Activated CD4-positive, alpha-beta T cell treated with anti-CD3 and anti-CD28 coated beads, Interleukin-2, amount 50 U/mL, for 1 hour (primary cell): ENCODE measurements at regions not wholly inside any gene's neighbourhood (a gene's known extent, or its start where the extent isn't known, plus 50 kb on each side); places are given as distances from the start of the nearest gene placed in this dataset.
"Not testable (repeated sequence)": the region's sequence is repeated elsewhere in the genome, so short reads cannot be mapped to it uniquely, and the experiment has no call there.

Experiments used
- DNase-seq: peaks from one replicate; pipeline ENCODE4 v3.0.0-alpha.2; 2020

DNA sequence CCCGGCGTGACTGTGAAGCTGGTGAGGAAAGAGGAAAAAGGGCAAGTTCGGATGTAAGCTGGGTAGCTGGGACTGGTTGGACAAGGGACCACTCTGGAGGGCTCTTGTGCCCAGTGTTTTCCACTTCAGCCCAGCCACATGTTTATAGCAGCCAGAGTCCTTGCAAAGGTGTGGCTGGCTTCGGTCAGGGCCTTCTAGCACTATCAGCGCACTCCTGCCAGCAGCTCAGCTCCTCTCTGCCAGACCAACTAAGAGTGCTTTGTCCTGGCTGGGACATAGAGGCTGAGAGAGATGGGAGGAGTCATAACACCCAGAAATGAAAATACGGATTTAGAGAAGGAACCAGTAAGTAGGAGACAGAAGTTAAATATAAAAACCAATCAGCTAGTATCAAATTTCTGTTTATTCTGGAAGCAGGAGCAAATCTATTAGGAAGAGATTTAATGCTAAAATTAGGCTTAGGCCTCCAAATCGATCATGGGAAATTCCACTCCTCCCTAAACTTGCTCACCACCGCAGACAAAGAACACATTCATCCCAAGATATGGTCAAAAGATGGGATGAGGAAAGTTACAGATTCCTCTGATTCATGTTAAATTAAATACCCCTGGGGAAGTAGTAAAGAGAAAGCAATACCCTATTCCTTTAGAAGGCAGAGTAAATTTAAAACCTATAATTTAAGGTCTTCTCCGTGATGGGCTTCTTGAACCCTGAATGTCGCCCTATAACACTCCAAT, 135.0 kb downstream of the RALA start:
- DNase-seq, result no peak

GRCh38 chr7:39761449-39761848, 138.1 kb downstream of the RALA start:
- no peak for DNase-seq

DNA sequence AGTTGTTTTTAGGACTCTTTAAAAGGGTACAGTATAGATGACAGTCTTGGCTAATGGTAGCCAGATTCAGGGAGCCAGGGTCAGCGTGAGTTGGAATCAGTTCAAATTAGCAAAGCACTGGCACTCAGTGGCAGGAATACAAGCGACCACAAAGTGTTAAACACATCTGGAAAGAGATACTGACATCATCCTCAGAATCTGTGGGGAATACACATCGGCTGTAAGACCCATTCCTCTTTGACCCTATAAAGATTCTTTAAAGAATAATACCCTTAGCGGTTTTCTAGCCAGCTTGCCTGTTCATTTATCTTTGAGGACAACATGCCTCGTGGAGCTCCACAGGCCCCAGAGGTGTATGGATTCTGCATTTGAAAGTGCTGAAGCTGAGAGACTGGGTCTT, 139.1 kb downstream of the RALA start:
- not testable (repeated sequence) for DNase-seq

- DNase-seq, result not testable (repeated sequence)
Observed at GRCh38 chr7:39762881-39763280, 139.5 kb downstream of the RALA start.

- DNase-seq, result not testable (repeated sequence)
Observed at GRCh38 chr7:39765833-39766232, 142.5 kb downstream of the RALA start.

DNA sequence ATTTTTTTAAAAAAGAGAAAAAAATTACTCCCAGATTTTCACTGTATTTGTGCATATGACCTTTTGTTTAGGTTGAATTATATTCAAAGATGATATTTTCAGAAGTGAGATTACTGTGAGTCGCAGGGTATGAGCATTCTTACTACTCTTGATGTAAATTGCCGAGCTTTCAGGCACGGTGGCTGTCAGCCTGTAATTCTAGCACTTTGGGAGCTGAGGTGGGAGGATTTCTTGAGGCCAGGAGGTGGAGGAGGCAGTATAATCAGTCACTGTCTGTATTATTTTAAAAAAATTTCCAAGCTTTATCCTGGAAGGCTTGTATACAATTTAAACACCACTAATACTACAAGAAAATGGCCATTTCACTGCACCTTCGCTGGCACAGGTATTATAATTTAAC, 145.1 kb downstream of the RALA start:
- DNase-seq, result not testable (repeated sequence)

GRCh38 chr7:39774341-39774851, 151.0 kb downstream of the RALA start:
- not testable (repeated sequence) for DNase-seq

DNA sequence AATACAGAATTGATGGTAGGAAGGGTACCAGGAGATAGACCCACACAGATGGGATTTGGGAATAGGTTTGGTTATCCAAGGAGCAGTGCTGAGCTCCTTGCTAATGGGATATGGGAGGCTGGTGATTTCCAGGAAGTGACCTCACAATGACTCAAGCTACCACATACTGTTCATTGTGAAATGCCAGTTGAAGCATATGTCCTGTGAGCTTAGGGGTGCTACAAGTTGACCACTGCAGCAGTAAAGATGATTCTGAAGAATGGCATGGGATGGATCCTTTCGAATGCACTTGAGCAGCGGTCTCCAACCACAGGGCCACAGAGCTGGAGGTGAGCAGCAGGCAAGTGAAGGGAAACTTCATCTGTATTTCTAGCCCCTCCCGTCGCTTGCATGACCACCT, 158.2 kb downstream of the RALA start:
- not testable (repeated sequence) for DNase-seq

DNA sequence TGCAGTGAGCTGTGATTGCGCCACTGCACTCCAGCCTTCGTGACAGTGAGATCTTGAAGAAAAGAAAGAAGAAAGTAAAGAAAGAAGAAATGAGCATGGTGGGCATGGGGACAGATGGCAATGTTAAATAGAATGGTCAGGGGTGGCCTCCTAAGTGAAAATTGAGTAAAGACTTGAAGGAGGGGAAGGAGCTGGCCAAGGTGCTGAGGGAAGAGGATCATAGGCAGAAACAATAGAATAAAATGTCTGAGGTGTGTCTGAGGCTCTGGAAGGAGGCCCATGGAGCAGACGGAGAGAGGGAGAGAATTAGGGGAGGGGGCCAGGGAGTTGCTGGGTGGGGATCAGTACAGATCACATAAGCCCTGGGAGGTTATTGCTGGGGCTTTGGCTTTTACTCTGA, 163.1 kb downstream of the RALA start:
- not testable (repeated sequence) for DNase-seq

DNA sequence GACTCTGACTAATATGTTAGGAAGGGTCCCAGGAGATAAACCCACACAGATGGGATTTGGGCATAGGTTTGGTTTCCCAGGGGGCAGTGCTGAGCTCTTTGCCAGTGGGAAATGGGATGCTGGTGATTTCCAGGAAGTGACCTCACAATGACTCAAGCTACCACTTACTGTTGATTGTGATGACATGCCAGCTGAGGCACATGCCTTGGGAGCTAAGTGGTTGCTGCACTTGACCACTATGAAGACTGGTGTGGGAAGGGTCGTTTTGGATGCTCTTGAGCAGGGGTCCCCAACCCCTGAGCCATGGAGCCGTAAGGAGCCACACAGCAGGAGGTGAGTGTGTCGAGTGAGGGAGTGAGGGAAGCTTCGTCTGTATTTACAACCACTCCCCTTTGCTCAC, 159.0 kb upstream of the CDK13 start:
- DNase-seq, result not testable (repeated sequence)

DNA sequence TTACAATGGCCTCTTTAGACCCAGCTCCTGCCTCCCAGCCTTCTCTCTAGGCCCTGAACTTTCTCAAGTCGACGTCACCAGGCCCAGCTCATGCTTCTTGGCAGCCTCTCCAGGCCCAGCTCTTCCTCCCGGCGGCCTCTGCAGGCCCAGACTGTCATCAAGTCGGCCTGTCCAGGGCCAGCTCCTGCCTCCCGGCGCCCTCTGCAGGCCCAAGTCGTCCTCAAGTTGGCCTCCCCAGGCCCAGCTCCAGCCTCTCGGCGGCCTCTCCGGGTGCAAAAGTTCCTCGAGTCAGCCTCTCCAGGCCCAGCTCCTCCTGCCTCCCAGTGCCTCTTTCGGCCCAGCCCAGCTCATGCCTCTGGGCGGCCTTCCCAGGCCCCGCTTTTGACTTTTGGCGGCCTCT, 158.1 kb upstream of the CDK13 start:
- DNase-seq, result not testable (repeated sequence)

DNA sequence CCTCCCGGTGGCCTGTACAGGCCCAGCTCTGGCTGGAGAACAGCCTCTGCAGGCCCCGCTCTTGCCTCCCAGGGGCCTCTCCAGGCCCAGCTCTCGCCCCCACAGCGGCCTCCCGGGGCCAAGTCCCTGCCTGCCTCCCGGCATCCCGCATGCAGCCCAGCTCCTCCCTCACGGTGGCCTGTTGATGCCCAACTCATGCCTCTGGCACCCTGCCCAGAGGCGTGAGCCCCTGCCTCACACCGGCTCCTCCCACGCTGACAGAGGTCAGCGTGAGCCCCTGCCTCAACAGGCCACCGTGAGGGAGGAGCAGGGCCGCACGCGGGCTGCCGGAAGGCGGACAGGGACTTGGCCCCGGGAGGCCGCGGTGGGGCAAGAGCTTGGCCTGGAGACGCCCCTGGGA, 157.0 kb upstream of the CDK13 start:
- DNase-seq, result not testable (repeated sequence)

- not testable (repeated sequence) for DNase-seq
Observed at GRCh38 chr7:39793851-39794250, 156.2 kb upstream of the CDK13 start.

- not testable (repeated sequence) for DNase-seq
Observed at GRCh38 chr7:39796947-39797346, 153.1 kb upstream of the CDK13 start.

- DNase-seq, result not testable (repeated sequence)
Observed at GRCh38 chr7:39798077-39798476, 152.0 kb upstream of the CDK13 start.

GRCh38 chr7:39808796-39809481, 141.1 kb upstream of the CDK13 start:
- DNase-seq, result no peak

DNA sequence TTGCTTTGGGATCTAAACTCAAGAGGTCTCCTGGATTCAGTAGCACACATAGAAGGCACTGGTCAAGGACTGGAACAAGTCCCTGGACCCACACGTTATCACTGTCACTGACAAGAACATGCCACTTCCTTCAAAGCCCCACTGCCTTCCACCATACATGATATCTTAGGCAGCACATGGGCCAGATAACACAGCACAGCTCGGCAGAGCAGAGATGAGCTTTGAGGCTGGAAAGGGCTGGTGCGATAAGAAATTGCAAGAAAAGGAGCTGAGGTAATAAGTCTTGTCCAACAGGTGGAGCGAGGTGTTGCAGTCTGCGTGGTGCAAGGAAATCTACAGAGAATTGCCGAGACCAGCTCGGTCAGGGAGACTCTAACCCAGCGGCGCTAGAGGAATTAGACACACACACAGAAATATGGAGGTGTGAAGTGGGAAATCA, 139.8 kb upstream of the CDK13 start:
- no peak for DNase-seq

GRCh38 chr7:39810710-39811109, 139.3 kb upstream of the CDK13 start:
- no peak for DNase-seq

DNA sequence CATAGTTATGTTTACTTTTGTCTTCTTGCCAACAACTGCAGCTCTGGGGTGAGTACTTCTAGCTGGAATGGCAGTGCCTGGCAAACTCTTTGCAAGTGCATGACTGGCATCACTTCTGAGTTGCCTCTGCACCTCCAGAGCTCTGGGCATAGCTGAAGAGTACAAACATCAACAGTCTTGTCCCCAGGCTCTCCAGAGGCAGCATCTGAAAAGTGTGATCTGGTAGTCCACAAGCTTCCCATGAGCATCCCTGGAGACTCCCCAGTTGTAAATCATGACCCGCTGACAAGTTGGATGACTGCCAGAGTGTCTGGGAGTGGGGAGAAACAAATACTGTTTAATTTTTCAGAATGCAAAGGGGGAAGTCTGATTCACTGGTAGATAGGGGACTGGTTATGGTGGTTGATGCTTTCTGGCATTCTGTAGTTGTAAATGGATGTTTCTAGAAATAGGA, 138.9 kb upstream of the CDK13 start:
- no peak for DNase-seq

DNA sequence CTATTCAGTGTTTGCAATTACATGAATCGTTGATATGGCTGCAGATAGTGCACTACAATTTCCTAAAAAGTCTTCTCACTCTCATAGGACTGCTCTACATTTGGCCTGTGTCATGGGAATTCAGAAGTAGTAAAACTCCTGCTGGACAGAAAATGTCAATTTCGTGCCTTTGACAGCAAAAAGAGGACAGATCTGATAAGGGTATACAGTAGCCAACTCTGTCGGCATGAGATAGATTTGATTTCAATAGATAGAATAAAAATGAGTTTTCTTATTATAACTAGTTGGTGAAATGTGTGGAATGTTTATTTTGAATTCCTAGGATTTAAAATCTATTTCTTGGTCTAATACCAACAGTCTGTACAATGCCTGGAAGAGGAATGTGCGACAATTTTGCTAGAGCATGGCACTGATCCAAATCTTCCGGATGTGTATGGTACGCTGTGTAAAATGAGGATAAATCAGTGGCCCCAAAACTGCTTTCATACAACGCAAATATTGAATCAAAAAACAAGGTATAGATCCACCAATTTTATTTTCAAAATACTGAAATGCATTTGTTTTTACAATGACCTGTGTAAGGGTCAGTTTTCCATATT, 133.5 kb upstream of the CDK13 start:
- no peak for DNase-seq

GRCh38 chr7:39819514-39819913, 130.5 kb upstream of the CDK13 start:
- DNase-seq, result no peak

DNA sequence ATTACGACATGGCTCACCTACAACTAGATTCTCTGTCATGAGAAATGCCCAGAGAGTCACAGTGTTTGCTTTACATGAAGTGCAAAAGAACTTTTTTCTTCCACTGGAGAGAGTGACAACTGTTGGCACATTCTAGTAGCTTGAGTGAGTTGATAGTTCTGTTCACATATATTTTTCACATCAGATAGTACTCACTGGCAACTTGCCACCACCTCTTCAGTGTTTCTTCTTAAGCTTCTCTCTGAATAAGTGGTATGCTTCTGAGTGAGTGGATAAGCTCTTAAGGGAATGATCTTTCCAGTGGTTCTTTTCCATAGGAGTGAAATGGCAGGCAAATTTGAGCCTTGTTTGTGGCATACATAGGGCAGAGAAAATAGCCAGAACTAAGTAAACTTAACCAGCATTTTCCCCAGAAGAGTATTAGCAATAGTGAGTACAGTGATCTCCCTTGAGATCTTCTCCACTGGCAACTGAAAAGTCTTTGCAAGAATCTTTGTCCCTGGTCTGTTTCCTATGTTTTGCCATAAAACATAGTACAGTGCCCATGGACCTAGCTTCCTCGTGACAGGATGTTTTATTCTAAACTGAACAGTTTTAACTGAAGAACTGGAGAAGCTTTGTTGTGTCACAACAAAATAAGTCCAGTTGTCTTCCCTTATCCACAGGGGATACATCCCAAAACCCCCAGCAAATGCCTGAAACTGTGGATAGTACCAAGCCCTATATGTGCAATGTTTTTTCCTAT, 125.4 kb upstream of the CDK13 start:
- no peak for DNase-seq

DNA sequence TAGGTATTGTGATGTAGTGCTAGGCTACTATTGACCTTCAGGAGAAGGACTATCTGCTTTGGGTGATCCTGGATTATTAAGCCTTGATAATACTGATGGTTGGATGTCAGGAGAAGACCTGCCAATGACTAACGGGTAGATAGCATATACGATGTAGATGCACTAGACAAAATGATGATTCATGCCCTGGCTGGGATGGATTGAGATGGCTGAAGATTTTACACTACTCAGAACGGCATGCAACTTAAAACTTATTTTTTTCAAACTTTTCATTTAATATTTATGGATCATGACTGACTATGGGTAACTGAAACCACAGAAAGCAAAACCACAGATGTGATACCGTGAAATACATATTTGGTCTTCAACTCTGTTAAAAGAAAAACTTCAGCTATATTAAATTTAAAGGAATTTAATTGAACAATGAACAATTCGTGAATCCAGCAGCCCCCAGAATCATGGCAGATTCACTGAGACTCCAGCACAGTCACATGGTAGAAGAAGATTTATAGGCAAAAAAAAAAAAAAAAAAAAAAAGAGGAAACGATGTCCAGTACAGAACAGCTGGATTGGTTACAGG, 124.6 kb upstream of the CDK13 start:
- DNase-seq, result no peak
